Gastrocnemius medialis (tissue), 4 donors: ENCODE measurements at regions not wholly inside any gene's neighbourhood (a gene's known extent, or its start where the extent isn't known, plus 50 kb on each side); places are given as distances from the start of the nearest gene placed in this dataset.

Source experiments
- ATAC-seq, 2 donors: fragments of 150-250 bp; one replicate each; pipeline ENCODE4 v1.9.1; 2016
- DNase-seq, 2 donors: peaks; one replicate each; pipeline ENCODE4 v3.0.0-alpha.2; 2019
- H3K27ac ChIP-seq, 4 donors: fragments of 200-600 bp; sonication (generic); 1 replicate in 1 of 4; 2 replicates in 3 of 4; pipeline ENCODE4 v1.5.1; 2016 to 2018; ENCODE audit warnings: mild to moderate bottlenecking in 2 of 4, moderate library complexity in 1 of 4
- H3K27me3 ChIP-seq, 3 donors: fragments of 200-600 bp; sonication (generic) in 2 of 3; 1 replicate in 1 of 3; 2 replicates in 2 of 3; pipeline versions ENCODE4 v1.5.1 to v1.6.0; 2016 to 2019; ENCODE audit warnings: mild to moderate bottlenecking in 1 of 3, moderate library complexity in 1 of 3
- H3K36me3 ChIP-seq, 2 donors: fragments of 200-600 bp; sonication (generic) in 1 of 2; one replicate each; pipeline ENCODE4 v1.5.1; 2017 to 2018
- H3K4me1 ChIP-seq, 2 donors: fragments of 200-600 bp; sonication (generic) in 1 of 2; one replicate each; pipeline ENCODE4 v1.5.1; 2016 to 2017; ENCODE audit warnings: mild to moderate bottlenecking in 2 of 2
- H3K4me3 ChIP-seq, 4 donors: fragments of 200-600 bp; sonication (generic) in 3 of 4; 1 replicate in 1 of 4; 2 replicates in 3 of 4; pipeline ENCODE4 v1.5.1; 2016 to 2019; ENCODE audit warnings: mild to moderate bottlenecking in 2 of 4
- H3K9me3 ChIP-seq, 3 donors: fragments of 200-600 bp; sonication (generic) in 2 of 3; 1 replicate in 1 of 3; 2 replicates in 2 of 3; pipeline ENCODE4 v1.5.1; 2016 to 2019
- POLR2A ChIP-seq, 2 donors: fragments of 450-650 bp; IDR thresholded peaks; one replicate each; pipeline ENCODE4 v1.6.1; 2017; ENCODE audit warnings: antibody characterized with exemption in 2 of 2, mild to moderate bottlenecking in 2 of 2, moderate library complexity in 2 of 2
- in situ Hi-C, 4 donors: fragments of 200-750 bp; cut with MboI; loops; one replicate each; pipeline versions ENCODE4 v1.15.0 to v1.8.0; 2017; ENCODE audit warnings: low sequenced_read_pairs in 4 of 4
- intact Hi-C: fragments of 100-400 bp; cut with DNase I; formaldehyde crosslinking; loops from one replicate; pipeline ENCODE4 v1.15.1; 2023; ENCODE audit warnings: low total_unique reads
- TF ChIP-seq, protein P1 (sequence below), 5 experiments: fragments of 450-650 bp in 3 of 5; fragments of 200-600 bp in 2 of 5; sonication (generic) in 2 of 5; IDR thresholded peaks in 4 of 5; conservative IDR thresholded peaks in 1 of 5; 1 replicate in 4 of 5; 2 replicates in 1 of 5; pipeline ENCODE4 v1.5.1; 2016 to 2019; ENCODE audit warnings: antibody characterized with exemption in 5 of 5, mild to moderate bottlenecking in 3 of 5, moderate library complexity in 3 of 5

DNA sequence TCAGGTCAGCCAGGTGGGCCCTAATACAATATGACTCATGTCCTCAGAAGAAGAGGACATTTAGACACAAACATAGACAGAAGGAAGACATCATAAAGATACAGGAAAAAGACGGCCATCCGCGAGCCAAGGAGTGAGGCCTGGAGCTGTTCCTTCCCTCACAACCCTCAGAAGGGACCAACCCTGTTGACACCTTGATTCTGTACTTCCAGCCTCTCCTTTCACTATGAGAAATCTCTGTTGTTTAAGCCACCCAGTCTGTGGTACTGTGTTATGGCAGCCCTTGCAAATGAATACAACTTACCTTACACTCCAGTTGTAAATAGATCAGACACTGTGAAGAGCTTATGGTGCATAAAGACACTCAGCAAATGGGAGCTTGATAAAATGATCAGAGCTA lies 199.7 kb downstream of the SAMD5 start:
- TF ChIP-seq, protein P1, sequence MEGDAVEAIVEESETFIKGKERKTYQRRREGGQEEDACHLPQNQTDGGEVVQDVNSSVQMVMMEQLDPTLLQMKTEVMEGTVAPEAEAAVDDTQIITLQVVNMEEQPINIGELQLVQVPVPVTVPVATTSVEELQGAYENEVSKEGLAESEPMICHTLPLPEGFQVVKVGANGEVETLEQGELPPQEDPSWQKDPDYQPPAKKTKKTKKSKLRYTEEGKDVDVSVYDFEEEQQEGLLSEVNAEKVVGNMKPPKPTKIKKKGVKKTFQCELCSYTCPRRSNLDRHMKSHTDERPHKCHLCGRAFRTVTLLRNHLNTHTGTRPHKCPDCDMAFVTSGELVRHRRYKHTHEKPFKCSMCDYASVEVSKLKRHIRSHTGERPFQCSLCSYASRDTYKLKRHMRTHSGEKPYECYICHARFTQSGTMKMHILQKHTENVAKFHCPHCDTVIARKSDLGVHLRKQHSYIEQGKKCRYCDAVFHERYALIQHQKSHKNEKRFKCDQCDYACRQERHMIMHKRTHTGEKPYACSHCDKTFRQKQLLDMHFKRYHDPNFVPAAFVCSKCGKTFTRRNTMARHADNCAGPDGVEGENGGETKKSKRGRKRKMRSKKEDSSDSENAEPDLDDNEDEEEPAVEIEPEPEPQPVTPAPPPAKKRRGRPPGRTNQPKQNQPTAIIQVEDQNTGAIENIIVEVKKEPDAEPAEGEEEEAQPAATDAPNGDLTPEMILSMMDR (IDR thresholded peaks at IDR 0.05 in 4 of 5, conservative IDR thresholded peaks at IDR 0.05 in 1 of 5): no peak
- no peak for TF ChIP-seq POLR2A (IDR thresholded peaks at IDR 0.05)
- no peak overlapping the region for H3K4me3 ChIP-seq
- no peaks in the 10 kb centered on the region for H3K27me3 ChIP-seq
- in situ Hi-C loops (no loop called here), intact Hi-C loops (no loop called here)
- H3K4me1 ChIP-seq: no peaks in the 10 kb centered on the region
- no peak for ATAC-seq
- H3K36me3 ChIP-seq: no peaks in the 10 kb centered on the region
- H3K9me3 ChIP-seq: no peaks in the 10 kb centered on the region
- DNase-seq: no peak
- H3K27ac ChIP-seq: no peak overlapping the region

DNA sequence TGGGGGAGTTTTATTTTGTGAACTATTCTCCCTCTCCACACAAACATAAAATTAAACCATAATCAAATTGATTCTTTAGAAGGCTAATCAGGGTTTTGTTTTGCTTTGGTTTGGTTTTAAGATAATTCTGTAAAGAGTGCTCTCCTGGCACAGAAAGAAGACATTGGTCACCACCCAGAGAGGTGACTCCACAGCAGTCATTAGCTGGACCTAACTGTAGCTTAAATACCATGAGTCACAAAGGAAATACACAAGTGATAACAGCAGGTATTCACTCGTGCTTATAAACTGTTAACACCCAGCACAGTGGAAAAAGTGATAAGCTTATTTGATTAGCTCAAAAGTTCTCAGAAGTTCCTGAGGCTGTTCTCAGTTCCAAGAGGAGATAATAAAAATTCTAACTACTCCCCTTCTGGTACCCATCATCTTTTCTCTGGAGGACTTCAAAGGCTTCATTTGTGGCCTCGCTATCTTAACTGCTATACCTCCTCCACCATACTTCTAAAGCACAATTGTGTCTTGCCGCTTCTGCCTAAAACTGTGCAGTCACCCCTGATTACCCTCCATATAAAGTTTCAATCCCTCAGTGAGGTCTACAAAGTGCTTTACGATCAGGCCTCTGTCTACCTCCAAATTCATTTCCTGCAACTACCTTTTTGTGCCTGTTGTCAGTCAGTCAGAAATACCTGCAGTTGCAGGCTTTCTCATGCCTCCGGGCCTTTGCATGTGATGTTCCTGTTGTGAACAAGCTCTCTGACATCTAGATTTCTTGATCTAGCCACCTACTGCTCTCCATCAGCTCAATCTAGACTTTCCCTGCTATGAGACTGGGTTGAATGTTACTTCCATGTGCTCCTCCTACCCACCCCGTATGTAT lies 201.1 kb downstream of the SAMD5 start:
- in situ Hi-C loops (no loop called here), intact Hi-C loops (no loop called here)
- H3K36me3 ChIP-seq: no peaks in the 10 kb centered on the region
- no peak overlapping the region for H3K27ac ChIP-seq
- DNase-seq (no peak), ATAC-seq (no peak)
- no peaks in the 10 kb centered on the region for H3K9me3 ChIP-seq
- no peak for TF ChIP-seq POLR2A (IDR thresholded peaks at IDR 0.05)
- TF ChIP-seq, protein P1 (IDR thresholded peaks at IDR 0.05 in 4 of 5, conservative IDR thresholded peaks at IDR 0.05 in 1 of 5): no peak
- no peaks in the 10 kb centered on the region for H3K27me3 ChIP-seq
- H3K4me1 ChIP-seq: no peaks in the 10 kb centered on the region
- no peak overlapping the region for H3K4me3 ChIP-seq

GRCh38 chr6:147710890-147711289 lies 202.4 kb downstream of the SAMD5 start:
- intact Hi-C loops: no loop called here
- H3K4me1 ChIP-seq: no peaks in the 10 kb centered on the region
- no peak overlapping the region for H3K4me3 ChIP-seq
- no peaks in the 10 kb centered on the region for H3K36me3 ChIP-seq
- no peaks in the 10 kb centered on the region for H3K9me3 ChIP-seq
- in situ Hi-C loops: no loop called here
- H3K27ac ChIP-seq: no peak overlapping the region
- DNase-seq (no peak), ATAC-seq (no peak)
- TF ChIP-seq, protein P1 (IDR thresholded peaks at IDR 0.05 in 4 of 5, conservative IDR thresholded peaks at IDR 0.05 in 1 of 5): no peak
- no peak for TF ChIP-seq POLR2A (IDR thresholded peaks at IDR 0.05)
- H3K27me3 ChIP-seq: no peaks in the 10 kb centered on the region

DNA sequence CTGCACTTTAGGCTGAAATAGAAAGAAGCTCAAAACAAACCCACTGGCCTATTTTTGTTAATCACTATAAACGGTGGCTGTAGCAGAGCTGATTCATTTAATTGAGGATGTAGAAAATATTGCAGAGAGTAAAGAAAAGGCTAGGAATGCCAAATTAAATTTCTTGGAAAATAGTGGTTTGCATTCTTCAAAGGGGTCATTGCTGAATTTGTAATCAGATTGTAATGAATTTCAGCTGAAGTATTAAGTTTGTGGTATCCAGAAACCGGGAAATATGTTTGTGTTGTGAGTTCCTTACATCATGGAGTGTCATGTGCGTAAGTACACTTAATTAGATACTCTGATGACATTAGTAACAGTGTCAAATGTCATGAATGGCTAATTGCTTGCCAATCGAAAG lies 203.0 kb downstream of the SAMD5 start:
- no peak for TF ChIP-seq POLR2A (IDR thresholded peaks at IDR 0.05)
- TF ChIP-seq, protein P1 (IDR thresholded peaks at IDR 0.05 in 4 of 5, conservative IDR thresholded peaks at IDR 0.05 in 1 of 5): no peak
- no peaks in the 10 kb centered on the region for H3K9me3 ChIP-seq
- no peaks in the 10 kb centered on the region for H3K36me3 ChIP-seq
- intact Hi-C loops (no loop called here), in situ Hi-C loops (no loop called here)
- no peak overlapping the region for H3K4me3 ChIP-seq
- ATAC-seq: no peak
- no peak for DNase-seq
- H3K27ac ChIP-seq: no peak overlapping the region
- H3K27me3 ChIP-seq: no peaks in the 10 kb centered on the region
- H3K4me1 ChIP-seq: no peaks in the 10 kb centered on the region
